BLaER1 treated with 17β-estradiol and CSF1 and Interleukin-3, amounts not matched to agents 10 nM and 100 nM (cell line): ENCODE measurements at regions not wholly inside any gene's neighbourhood (a gene's known extent, or its start where the extent isn't known, plus 50 kb on each side); places are given as distances from the start of the nearest gene placed in this dataset.
"Not testable (repeated sequence)": the region's sequence is repeated elsewhere in the genome, so short reads cannot be mapped to it uniquely, and the experiment has no call there.

ENCODE experiments used
- H3K27ac ChIP-seq, 11 experiments: shearing (Covaris generic); formaldehyde crosslinking; 2 replicates each; pipeline ENCODE4 v1.8.1; 2022
- H3K27me3 ChIP-seq, 11 experiments: shearing (Covaris generic); formaldehyde crosslinking; 2 replicates each; pipeline ENCODE4 v1.8.1; 2022
- H3K36me3 ChIP-seq, 11 experiments: shearing (Covaris generic); formaldehyde crosslinking; 2 replicates each; pipeline ENCODE4 v1.8.1; 2022
- H3K4me1 ChIP-seq, 10 experiments: shearing (Covaris generic); formaldehyde crosslinking; 2 replicates each; pipeline ENCODE4 v1.8.1; 2022
- H3K4me2 ChIP-seq, 11 experiments: shearing (Covaris generic); formaldehyde crosslinking; 2 replicates each; pipeline ENCODE4 v1.8.1; 2022
- H3K4me3 ChIP-seq, 10 experiments: shearing (Covaris generic); formaldehyde crosslinking; 2 replicates each; pipeline ENCODE4 v1.8.1; 2022
- H3K9ac ChIP-seq, 11 experiments: shearing (Covaris generic); formaldehyde crosslinking; 2 replicates each; pipeline ENCODE4 v1.8.1; 2022
- H3K9me3 ChIP-seq, 11 experiments: shearing (Covaris generic); formaldehyde crosslinking; replicated peaks in 1 of 11; 2 replicates each; pipeline ENCODE4 v1.8.1; 2022
- H4K20me1 ChIP-seq, 11 experiments: shearing (Covaris generic); formaldehyde crosslinking; 2 replicates each; pipeline ENCODE4 v1.8.1; 2022
- Cebpa-rat ChIP-seq, 11 experiments: shearing (Covaris generic); IDR thresholded peaks; 2 replicates each; pipeline ENCODE4 v1.8.1; 2022

DNA sequence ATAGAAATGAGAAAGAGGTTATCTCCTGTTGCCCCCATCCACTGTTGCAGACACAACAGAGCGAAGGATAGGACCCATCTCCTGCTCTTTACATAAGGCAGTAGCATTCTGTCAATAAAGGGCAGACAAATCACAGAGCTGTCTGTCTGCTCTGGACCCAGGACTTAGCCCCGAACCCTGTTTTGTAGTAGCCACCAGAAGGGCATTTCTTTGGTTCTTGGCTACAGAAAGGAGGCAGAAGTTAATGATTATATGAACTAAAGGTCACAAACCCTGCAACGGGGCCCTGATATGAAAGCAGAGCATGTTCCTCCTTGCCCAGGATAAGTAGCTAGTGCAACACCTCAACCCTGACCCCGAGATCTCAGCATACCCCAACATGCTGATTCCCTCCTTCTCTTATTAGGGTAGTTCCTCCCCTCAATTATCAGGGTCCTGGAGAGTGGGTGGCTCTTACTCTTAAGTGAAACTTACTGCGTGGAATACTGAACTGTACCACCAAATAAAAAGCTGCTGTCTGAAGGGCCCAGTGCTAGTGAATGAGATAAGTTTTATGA is 680.4 kb upstream of the SPRY2 start:
- Histone ChIP-seq H3K27ac (no peak overlapping the region), H3K27me3 (no peaks in the 10 kb centered on the region), H3K36me3 (no peaks in the 10 kb centered on the region; a peak in 1 of 22 replicates), H3K9me3 (peaks cover 17 to 27% (median 21%) of the 10 kb centered on the region in 11 experiments), H3K4me3 (no peak overlapping the region), H3K4me1 (no peaks in the 10 kb centered on the region), H3K9ac (no peak overlapping the region), H3K4me2 (no peak overlapping the region), H4K20me1 (no peaks in the 10 kb centered on the region)
- TF ChIP-seq Cebpa-rat (IDR thresholded peaks at IDR 0.05) = no peak

- Histone ChIP-seq H3K4me3 (no peak overlapping the region), H4K20me1 (no peaks in the 10 kb centered on the region), H3K9me3 (peaks cover 19 to 37% (median 27%) of the 10 kb centered on the region in 11 experiments), H3K4me2 (no peak overlapping the region), H3K27me3 (no peaks in the 10 kb centered on the region), H3K27ac (no peak overlapping the region), H3K4me1 (no peaks in the 10 kb centered on the region), H3K9ac (no peak overlapping the region), H3K36me3 (no peaks in the 10 kb centered on the region; a peak in 1 of 22 replicates)
- no peak for TF ChIP-seq Cebpa-rat (IDR thresholded peaks at IDR 0.05)
Observed at GRCh38 chr13:81020010-81020409, 679.1 kb upstream of the SPRY2 start.

DNA sequence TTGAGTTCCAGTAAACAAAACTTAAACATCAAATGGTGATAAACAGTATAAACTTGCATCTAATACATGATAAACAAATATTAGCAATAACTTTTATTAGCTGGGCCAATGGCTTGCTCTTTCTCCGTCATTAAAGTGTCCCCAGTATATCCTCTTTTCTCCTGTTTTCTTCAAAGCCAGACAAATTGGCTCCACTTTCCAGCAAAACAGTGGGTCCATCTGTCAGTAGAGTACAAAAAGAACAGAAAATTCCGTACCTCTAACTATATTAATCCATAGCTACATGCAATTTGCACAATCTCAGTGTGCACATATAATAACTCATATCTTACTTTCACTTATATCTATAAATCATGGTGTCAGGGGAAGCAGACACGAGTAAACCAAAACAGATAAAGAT is 678.0 kb upstream of the SPRY2 start:
- Histone ChIP-seq H3K36me3 (no peaks in the 10 kb centered on the region; a peak in 1 of 22 replicates), H3K27me3 (no peaks in the 10 kb centered on the region), H3K4me1 (no peaks in the 10 kb centered on the region), H3K4me2 (no peak overlapping the region), H3K4me3 (no peak overlapping the region), H4K20me1 (no peaks in the 10 kb centered on the region), H3K27ac (no peak overlapping the region), H3K9me3 (peaks cover 19 to 41% (median 27%) of the 10 kb centered on the region in 11 experiments), H3K9ac (no peak overlapping the region)
- no peak for TF ChIP-seq Cebpa-rat (IDR thresholded peaks at IDR 0.05)

- no peaks in the 10 kb centered on the region for H3K4me1 ChIP-seq
- H3K4me2 ChIP-seq = peak overlapping the region in 7 of 11 experiments; percentile 1 to 33 (median 16); a peak in 4 of 22 replicates
- TF ChIP-seq Cebpa-rat (IDR thresholded peaks at IDR 0.05) = no peak
- H3K36me3 ChIP-seq = no peaks in the 10 kb centered on the region; a peak in 1 of 22 replicates
- H3K4me3 ChIP-seq = peak overlapping the region in 3 of 10 experiments; percentile 14 to 31 (median 27); a peak in 5 of 20 replicates
- peak overlapping the region in 1 of 11 experiments; percentile 35; a peak in 1 of 22 replicates for H3K9ac ChIP-seq
- H3K27me3 ChIP-seq = no peaks in the 10 kb centered on the region
- peaks cover 14 to 34% (median 22%) of the 10 kb centered on the region in 11 experiments for H3K9me3 ChIP-seq
- no peak overlapping the region for H3K27ac ChIP-seq
- H4K20me1 ChIP-seq = no peaks in the 10 kb centered on the region
Observed at GRCh38 chr13:81017513-81018152, 676.7 kb upstream of the SPRY2 start.

DNA sequence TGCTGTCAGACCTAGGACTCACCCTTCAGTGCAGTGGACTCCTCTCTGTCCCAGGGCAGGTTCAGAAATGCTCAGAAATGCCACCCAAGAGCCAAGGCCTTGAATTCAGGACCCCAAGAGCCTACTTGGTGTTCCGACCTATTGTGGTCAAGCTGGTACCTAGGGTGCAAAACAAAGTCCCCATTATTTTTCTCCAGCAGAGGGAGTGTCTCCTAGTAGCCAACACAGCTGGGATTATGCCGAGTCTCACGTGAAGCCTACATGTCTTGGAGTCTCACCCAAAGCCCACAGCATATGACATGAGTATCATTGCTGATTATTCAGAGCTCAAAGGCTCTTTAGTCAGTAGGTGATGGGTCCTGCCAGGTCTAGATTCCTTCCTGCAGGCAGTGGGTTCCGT is 671.1 kb upstream of the SPRY2 start:
- H3K4me3 ChIP-seq = no peak overlapping the region
- H3K4me1 ChIP-seq = no peaks in the 10 kb centered on the region
- no peaks in the 10 kb centered on the region for H3K27me3 ChIP-seq
- peaks cover 16 to 34% (median 26%) of the 10 kb centered on the region in 11 experiments; a peak in 21 of 22 replicates for H3K9me3 ChIP-seq
- no peaks in the 10 kb centered on the region for H3K36me3 ChIP-seq
- no peak overlapping the region for H3K9ac ChIP-seq
- H3K4me2 ChIP-seq = no peak overlapping the region
- H3K27ac ChIP-seq = no peak overlapping the region
- no peaks in the 10 kb centered on the region for H4K20me1 ChIP-seq
- no peak for TF ChIP-seq Cebpa-rat (IDR thresholded peaks at IDR 0.05)

DNA sequence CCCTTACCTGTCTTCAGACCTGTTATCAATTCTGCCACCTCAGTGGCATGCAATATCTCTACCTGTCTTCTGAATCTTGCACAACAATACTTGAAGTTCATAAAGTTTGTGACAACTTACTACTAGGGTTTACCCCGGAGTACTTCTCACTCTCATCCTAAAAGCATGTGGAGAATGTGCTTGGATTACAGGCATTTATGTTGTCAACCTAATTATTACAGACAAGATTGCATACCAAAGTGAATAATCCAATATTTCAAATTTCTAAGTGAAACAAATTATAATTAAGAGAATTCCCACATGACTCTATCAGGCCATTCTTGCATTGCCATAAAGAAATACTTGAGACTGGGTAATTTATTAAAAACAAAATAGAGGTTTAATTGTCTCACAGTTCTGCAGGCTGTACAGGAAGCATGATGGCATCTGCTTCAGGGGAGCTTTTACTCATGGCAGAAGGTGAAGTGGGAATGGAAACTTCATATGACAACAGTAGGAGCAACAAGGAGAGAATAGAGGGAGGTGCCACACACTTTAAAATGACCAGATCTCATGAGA is 661.0 kb upstream of the SPRY2 start:
- Histone ChIP-seq H3K9me3 (peaks cover 21 to 26% (median 23%) of the 10 kb centered on the region in 11 experiments), H4K20me1 (no peaks in the 10 kb centered on the region), H3K36me3 (no peaks in the 10 kb centered on the region), H3K27me3 (no peaks in the 10 kb centered on the region), H3K4me3 (no peak overlapping the region), H3K4me1 (no peaks in the 10 kb centered on the region), H3K9ac (no peak overlapping the region), H3K27ac (no peak overlapping the region), H3K4me2 (no peak overlapping the region)
- TF ChIP-seq Cebpa-rat (IDR thresholded peaks at IDR 0.05) = no peak

GRCh38 chr13:80998603-80999002 is 657.7 kb upstream of the SPRY2 start:
- not testable (repeated sequence) for H3K27ac ChIP-seq, H4K20me1 ChIP-seq, H3K4me1 ChIP-seq, H3K27me3 ChIP-seq, H3K36me3 ChIP-seq, H3K4me3 ChIP-seq, H3K9ac ChIP-seq, H3K4me2 ChIP-seq
- H3K9me3 ChIP-seq = peaks cover 21 to 26% (median 23%) of the 10 kb centered on the region in 11 experiments

DNA sequence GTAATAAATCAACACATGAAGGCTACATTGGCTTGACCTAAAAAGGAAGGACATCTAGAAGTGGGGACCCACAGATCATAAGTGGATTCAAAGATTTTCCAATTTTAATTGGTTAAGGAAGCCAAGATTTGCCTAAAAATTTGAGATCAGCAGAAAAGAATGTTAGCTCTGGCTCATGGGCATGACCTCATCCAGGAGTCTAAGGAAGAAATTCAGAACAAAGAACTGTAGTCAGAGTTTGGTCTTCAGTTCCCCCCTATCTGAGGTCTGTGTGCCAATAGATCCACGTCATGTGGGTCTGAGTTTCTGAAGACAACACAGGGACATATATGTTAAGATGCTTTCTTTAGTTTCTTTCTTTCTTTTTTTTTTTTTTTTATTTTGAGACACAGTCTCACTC is 648.8 kb upstream of the SPRY2 start:
- H3K9ac ChIP-seq = no peak overlapping the region

DNA sequence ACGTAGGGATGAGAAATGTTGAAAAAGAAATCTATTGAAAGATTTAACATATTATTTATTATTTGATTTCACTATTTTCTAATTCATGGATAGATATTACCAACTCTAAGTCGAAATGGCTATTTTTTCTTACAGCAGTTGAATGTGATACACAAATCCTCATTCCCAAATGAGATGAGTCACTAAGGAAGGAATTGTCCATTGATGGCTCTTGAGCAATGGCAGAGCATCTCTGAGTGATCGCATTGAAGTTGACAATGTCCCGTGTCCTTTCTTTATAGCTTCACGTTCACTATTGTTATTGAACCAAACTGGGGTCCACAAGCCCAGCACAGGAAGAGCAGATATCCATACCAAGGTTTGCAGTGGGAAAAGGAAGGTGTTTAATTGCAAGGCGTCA is 648.3 kb upstream of the SPRY2 start:
- TF ChIP-seq Cebpa-rat (IDR thresholded peaks at IDR 0.05) = no peak
- H3K27ac ChIP-seq = no peak overlapping the region
- H3K4me2 ChIP-seq = no peak overlapping the region
- H3K36me3 ChIP-seq = no peaks in the 10 kb centered on the region
- H3K4me1 ChIP-seq = no peaks in the 10 kb centered on the region
- H3K9me3 ChIP-seq = peaks cover 11 to 27% (median 23%) of the 10 kb centered on the region in 11 experiments; a peak in 20 of 22 replicates
- H3K27me3 ChIP-seq = no peaks in the 10 kb centered on the region
- H3K9ac ChIP-seq = no peak overlapping the region
- H4K20me1 ChIP-seq = no peaks in the 10 kb centered on the region
- no peak overlapping the region for H3K4me3 ChIP-seq

More for the DNA sequence above, 648.8 kb upstream of the SPRY2 start:
- Histone ChIP-seq H3K4me2 (no peak overlapping the region), H3K27ac (no peak overlapping the region), H3K4me1 (no peaks in the 10 kb centered on the region), H3K9me3 (peaks cover 11 to 27% (median 23%) of the 10 kb centered on the region in 11 experiments; a peak in 20 of 22 replicates), H3K36me3 (no peaks in the 10 kb centered on the region), H3K4me3 (no peak overlapping the region), H4K20me1 (no peaks in the 10 kb centered on the region), H3K27me3 (no peaks in the 10 kb centered on the region)
- no peak for TF ChIP-seq Cebpa-rat (IDR thresholded peaks at IDR 0.05)
